ENCODE measurements at regions not wholly inside any gene's neighbourhood (a gene's known extent, or its start where the extent isn't known, plus 50 kb on each side); places are given as distances from the start of the nearest gene placed in this dataset.

GRCh38 chr9:90021216-90021906 lies 416.5 kb downstream of the GADD45G start:
- TF ChIP-seq CTCF (conservative IDR thresholded peaks at IDR 0.05; ENCODE audit: low read depth, low read length) (no peak), EZH2 (IDR thresholded peaks at IDR 0.05; ENCODE audit: borderline replicate concordance, low read depth, low read length, poor library complexity, severe bottlenecking) (no peak)
